Stimulated activated naive B cell treated with anti-CD40 and anti-IgM and Interleukin-4, amounts not matched to agents 10 μg/mL and 1 μg/mL and 100 μg/mL, for 72 hours (primary cell): ENCODE measurements at regions not wholly inside any gene's neighbourhood (a gene's known extent, or its start where the extent isn't known, plus 50 kb on each side); places are given as distances from the start of the nearest gene placed in this dataset.

ENCODE experiments used
- ATAC-seq, 2 donors: fragments of 150-1000 bp; cut with Tn5 transposase; replicated peaks; 2 replicates each; pipeline ENCODE4 v1.10.0; 2021; ENCODE audit warnings: moderate library complexity in 1 of 2
- DNase-seq: peaks from one replicate; pipeline ENCODE4 v3.0.0; 2021
- H3K27ac Mint-ChIP-seq: one replicate; pipeline ENCODE4 v1.8.0; 2022; ENCODE audit warnings: mild to moderate bottlenecking, mixed read lengths
- H3K27me3 Mint-ChIP-seq, 2 donors: one replicate each; pipeline ENCODE4 v1.8.0; 2022; ENCODE audit warnings: mixed read lengths in 2 of 2
- H3K36me3 Mint-ChIP-seq, 2 donors: one replicate each; pipeline ENCODE4 v1.8.0; 2022; ENCODE audit warnings: mixed read lengths in 2 of 2, mild to moderate bottlenecking in 1 of 2
- H3K4me1 Mint-ChIP-seq, 2 donors: one replicate each; pipeline ENCODE4 v1.8.0; 2022; ENCODE audit warnings: mixed read lengths in 2 of 2, mild to moderate bottlenecking in 1 of 2
- H3K4me3 Mint-ChIP-seq, 2 donors: one replicate each; pipeline ENCODE4 v1.8.0; 2022; ENCODE audit warnings: mild to moderate bottlenecking in 2 of 2, mixed read lengths in 2 of 2, moderate library complexity in 1 of 2
- H3K9me3 Mint-ChIP-seq, 2 donors: one replicate each; pipeline ENCODE4 v1.8.0; 2022; ENCODE audit warnings: mixed read lengths in 2 of 2, mild to moderate bottlenecking in 1 of 2

DNA sequence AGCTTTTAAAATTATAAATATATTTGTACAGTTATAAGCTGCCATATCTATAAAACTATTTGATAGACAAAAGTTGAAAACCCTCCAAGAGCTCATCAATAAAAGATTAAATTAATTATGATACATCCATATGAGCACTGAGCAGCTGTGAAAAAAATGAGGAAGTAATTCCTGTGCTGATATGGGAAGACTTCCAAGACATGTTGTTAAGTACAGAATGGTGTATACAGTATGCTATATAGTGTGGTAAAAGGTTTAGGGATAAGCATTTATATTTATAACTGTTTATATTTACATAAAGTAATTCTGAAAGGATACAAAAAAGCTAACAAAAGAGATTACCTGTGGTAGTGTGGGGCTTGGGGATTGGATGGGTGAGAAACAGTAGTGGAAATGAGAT is 92.8 kb upstream of the BMP2K start:
- Mint-ChIP-seq H3K36me3 (no peaks in the 10 kb centered on the region), H3K27me3 (no peaks in the 10 kb centered on the region)

GRCh38 chr4:78684325-78685079 is 91.6 kb upstream of the BMP2K start:
- Mint-ChIP-seq H3K4me3 (no peak overlapping the region), H3K9me3 (peaks cover 0 to 4% of the 10 kb centered on the region in 2 donors), H3K4me1 (peaks cover 0 to 3% of the 10 kb centered on the region in 2 donors), H3K27me3 (no peaks in the 10 kb centered on the region), H3K36me3 (no peaks in the 10 kb centered on the region), H3K27ac (no peak overlapping the region)
- DNase-seq, result no peak
- ATAC-seq, result no peak

More for the DNA sequence above, 92.8 kb upstream of the BMP2K start:
- DNase-seq (no peak), ATAC-seq (no peak)
- H3K9me3 Mint-ChIP-seq, result peaks cover 0 to 4% of the 10 kb centered on the region in 2 donors
- peaks cover 0 to 3% of the 10 kb centered on the region in 2 donors for H3K4me1 Mint-ChIP-seq
- H3K4me3 Mint-ChIP-seq, result no peak overlapping the region
- no peak overlapping the region for H3K27ac Mint-ChIP-seq

DNA sequence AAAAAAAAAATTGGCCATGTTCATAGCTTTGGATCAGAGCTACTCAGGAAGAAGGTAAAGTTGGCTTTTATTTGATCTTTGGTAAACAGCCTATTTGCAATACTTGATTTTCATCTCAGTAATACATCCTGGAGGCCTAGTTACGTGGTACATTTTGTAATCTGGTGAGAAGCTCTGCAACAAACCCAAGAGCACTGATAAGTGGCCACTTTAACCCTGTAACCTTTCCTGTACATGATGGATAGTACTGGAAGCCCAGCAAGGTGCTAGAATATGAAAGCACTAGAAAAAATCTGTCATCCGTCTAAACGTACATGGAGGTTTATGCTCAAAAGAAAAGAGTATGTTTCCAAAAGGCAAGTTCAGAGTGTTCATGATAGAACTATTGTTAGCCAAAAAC is 88.3 kb upstream of the BMP2K start:
- Mint-ChIP-seq H3K27ac (no peak overlapping the region), H3K4me1 (peaks cover 17 to 33% of the 10 kb centered on the region in 2 donors), H3K27me3 (no peaks in the 10 kb centered on the region), H3K4me3 (no peak overlapping the region), H3K9me3 (no peaks in the 10 kb centered on the region), H3K36me3 (no peaks in the 10 kb centered on the region)
- DNase-seq (no peak), ATAC-seq (no peak)

DNA sequence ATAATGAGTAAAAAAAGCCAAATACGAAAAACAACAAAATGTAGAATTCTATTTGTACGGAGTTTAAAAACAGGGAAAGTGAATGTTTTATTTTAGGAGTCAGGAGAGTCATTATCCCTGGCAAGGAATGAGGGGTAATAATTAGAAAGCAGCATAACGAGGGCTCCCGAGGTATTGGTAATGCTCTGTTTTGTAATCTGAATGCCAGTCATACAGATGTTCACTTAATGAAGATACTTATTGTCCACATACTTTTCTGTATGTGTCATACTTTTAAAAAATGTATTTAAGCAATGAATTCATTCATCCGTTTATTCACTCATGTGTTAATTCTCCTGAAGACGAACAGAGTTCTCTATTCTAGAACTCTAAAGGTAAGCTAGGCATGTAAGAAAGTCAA is 87.8 kb upstream of the BMP2K start:
- H3K27ac Mint-ChIP-seq, result no peak overlapping the region

DNA sequence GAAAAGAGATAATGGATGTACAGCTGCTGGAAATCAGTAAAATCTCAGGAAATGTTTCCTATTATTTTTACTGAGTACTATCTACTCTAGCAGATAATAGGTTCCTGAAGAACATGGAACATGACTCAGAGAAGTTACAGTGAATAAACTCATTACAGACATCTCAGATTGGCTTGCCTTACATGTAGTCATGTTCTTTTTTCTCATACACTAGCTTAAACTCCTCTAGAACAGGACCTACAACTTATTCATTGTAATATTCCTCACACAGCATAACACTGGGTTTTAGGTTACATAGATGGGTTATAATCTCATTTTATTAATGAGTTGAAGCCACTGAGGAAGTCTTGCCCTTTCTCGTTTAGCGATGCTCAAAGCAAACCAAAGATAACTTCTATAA is 86.9 kb upstream of the BMP2K start:
- Mint-ChIP-seq H3K4me1 (peaks cover 17 to 34% of the 10 kb centered on the region in 2 donors), H3K4me3 (no peak overlapping the region), H3K36me3 (no peaks in the 10 kb centered on the region), H3K27me3 (no peaks in the 10 kb centered on the region), H3K9me3 (no peaks in the 10 kb centered on the region), H3K27ac (no peak overlapping the region)
- no peak for DNase-seq
- no peak for ATAC-seq

More for the DNA sequence above, 87.8 kb upstream of the BMP2K start:
- Mint-ChIP-seq H3K4me1 (peaks cover 17 to 34% of the 10 kb centered on the region in 2 donors), H3K4me3 (no peak overlapping the region), H3K27me3 (no peaks in the 10 kb centered on the region), H3K36me3 (no peaks in the 10 kb centered on the region), H3K9me3 (no peaks in the 10 kb centered on the region)
- no peak for DNase-seq
- no peak for ATAC-seq

DNA sequence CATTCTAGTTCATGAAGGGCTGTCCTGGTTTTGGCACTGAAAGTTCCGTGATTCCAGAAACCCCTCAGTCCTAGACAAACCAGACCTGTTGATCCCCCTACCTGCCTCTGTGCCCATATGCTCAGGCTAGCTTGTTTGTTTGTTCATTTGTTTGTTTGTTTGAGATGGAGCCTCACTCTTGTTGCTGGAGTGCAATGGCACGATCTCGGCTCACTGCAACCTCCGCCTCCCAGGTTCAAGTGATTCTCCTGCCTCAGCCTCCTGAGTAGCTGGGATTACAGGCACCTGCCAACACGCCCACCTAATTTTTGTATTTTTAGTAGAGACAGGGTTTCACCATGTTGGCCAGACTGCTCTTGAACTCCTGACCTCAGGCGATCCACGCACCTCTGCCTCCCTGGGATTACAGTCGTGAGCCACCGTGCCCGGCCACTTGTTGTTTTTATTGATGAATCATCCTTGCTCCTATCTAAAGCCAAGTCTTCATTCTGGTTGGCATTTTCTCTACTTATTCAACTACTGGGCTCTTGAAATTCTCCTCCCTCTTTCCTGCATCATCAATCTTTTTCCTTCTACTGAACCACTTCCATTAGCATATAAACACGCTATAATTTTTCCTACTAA is 86.3 kb upstream of the BMP2K start:
- DNase-seq, result no peak
- Mint-ChIP-seq H3K27me3 (no peaks in the 10 kb centered on the region), H3K4me1 (peaks cover 17 to 34% of the 10 kb centered on the region in 2 donors), H3K4me3 (no peak overlapping the region), H3K27ac (no peak overlapping the region), H3K9me3 (no peaks in the 10 kb centered on the region), H3K36me3 (no peaks in the 10 kb centered on the region)
- no peak for ATAC-seq

- H3K27me3 Mint-ChIP-seq, result no peaks in the 10 kb centered on the region
- no peaks in the 10 kb centered on the region for H3K36me3 Mint-ChIP-seq
- no peaks in the 10 kb centered on the region for H3K9me3 Mint-ChIP-seq
- no peak overlapping the region for H3K4me3 Mint-ChIP-seq
- H3K27ac Mint-ChIP-seq, result peak overlapping the region; percentile 38
- peaks cover 17 to 34% of the 10 kb centered on the region in 2 donors for H3K4me1 Mint-ChIP-seq
- DNase-seq (no peak), ATAC-seq (peak; percentile 57 to 66)
These were observed 84.8 kb upstream of the BMP2K start for GRCh38 chr4:78691334-78691754.

- Mint-ChIP-seq H3K36me3 (no peaks in the 10 kb centered on the region), H3K4me3 (no peak overlapping the region), H3K4me1 (peaks cover 17 to 34% of the 10 kb centered on the region in 2 donors), H3K9me3 (no peaks in the 10 kb centered on the region), H3K27me3 (no peaks in the 10 kb centered on the region), H3K27ac (no peak overlapping the region)
- ATAC-seq (peak; percentile 90 to 94), DNase-seq (peak; percentile 8)
These were observed 84.0 kb upstream of the BMP2K start for GRCh38 chr4:78691971-78692821.

DNA sequence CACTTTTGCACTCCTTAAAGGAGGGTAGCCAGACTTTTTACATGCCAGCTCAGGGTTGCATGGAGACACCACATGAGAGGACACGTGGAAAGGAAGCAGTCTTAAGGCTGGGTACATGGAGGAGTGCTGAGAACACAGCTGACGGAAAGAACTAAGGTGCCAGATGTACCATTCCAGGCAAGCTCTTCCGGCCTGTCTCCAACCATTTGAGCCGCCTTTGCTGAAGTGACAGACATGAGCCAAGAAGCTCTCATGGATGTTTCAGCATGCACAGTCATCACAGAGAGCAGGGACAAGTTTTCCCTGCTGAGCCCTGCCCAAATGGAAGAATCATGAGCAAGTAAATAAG is 83.4 kb upstream of the BMP2K start:
- Mint-ChIP-seq H3K4me1 (peaks cover 17 to 34% of the 10 kb centered on the region in 2 donors), H3K9me3 (no peaks in the 10 kb centered on the region), H3K36me3 (no peaks in the 10 kb centered on the region), H3K4me3 (no peak overlapping the region), H3K27me3 (no peaks in the 10 kb centered on the region), H3K27ac (no peak overlapping the region)
- DNase-seq, result no peak
- ATAC-seq, result no peak

DNA sequence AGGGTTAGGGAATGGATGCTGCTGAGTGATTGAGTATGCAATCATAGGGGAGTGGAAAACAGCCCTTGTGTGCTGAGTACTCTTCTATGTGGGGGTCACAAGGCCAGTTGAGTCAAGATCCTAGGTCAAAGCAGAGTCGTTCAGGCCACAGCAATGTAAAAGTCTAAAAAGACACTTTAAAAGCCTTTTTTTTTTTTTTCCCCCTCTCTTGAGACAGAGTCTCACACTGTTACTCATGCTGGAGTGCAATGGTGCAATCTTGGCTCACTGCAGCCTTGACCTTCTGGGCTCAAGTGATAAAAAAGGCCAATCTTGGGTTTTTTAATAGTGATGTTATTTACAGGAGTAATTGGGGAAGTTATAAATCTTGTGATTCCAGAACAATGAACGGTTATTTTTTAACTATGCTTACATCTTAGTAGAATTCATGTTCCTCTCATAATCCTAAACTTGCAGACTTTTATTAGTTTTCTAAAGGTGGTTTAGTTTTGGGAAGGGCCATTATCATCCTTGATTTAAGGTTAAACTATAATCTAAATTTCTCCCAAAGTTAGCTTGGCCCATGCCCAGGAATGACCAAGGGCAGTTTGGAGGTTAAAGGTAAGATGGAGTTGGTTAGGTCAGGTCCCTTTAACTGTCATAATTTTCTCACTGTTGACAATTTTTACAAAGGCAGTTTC is 82.2 kb upstream of the BMP2K start:
- Mint-ChIP-seq H3K4me1 (peaks cover 17 to 34% of the 10 kb centered on the region in 2 donors), H3K36me3 (no peaks in the 10 kb centered on the region), H3K27ac (no peak overlapping the region), H3K9me3 (no peaks in the 10 kb centered on the region), H3K4me3 (no peak overlapping the region), H3K27me3 (no peaks in the 10 kb centered on the region)
- ATAC-seq, result no peak
- DNase-seq, result no peak

- no peaks in the 10 kb centered on the region for H3K27me3 Mint-ChIP-seq
- H3K36me3 Mint-ChIP-seq, result no peaks in the 10 kb centered on the region
- ATAC-seq, result no peak
- no peak overlapping the region for H3K27ac Mint-ChIP-seq
- H3K4me1 Mint-ChIP-seq, result peaks cover 17 to 34% of the 10 kb centered on the region in 2 donors
- no peak for DNase-seq
- H3K4me3 Mint-ChIP-seq, result no peak overlapping the region
- H3K9me3 Mint-ChIP-seq, result no peaks in the 10 kb centered on the region
These were observed 81.7 kb upstream of the BMP2K start for GRCh38 chr4:78694457-78694787.

- no peak overlapping the region for H3K4me3 Mint-ChIP-seq
- H3K36me3 Mint-ChIP-seq, result no peaks in the 10 kb centered on the region
- H3K9me3 Mint-ChIP-seq, result no peaks in the 10 kb centered on the region
- H3K4me1 Mint-ChIP-seq, result peaks cover 11 to 24% of the 10 kb centered on the region in 2 donors
- no peak for DNase-seq
- no peak for ATAC-seq
- no peaks in the 10 kb centered on the region for H3K27me3 Mint-ChIP-seq
- no peak overlapping the region for H3K27ac Mint-ChIP-seq
These were observed 80.2 kb upstream of the BMP2K start for GRCh38 chr4:78695910-78696309.

DNA sequence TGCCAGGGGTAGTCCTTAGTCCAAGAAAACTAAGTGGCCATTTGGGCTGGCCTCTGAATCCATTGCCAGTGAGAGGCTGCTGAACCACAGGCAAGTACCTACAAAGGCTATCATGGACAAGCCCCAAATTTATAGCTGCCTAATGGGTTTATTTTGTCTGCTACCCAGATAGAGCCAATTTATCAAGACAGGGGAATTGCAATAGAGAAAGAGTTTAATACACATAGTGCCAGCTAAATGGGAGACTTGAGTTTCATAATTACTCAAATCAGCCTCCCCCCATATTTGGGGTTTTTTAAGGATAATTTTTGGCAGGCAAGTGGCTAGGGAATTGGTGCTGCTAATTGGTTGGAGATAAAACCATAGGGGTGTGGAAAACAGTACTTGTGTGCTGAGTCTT is 73.1 kb upstream of the BMP2K start:
- no peak for ATAC-seq
- H3K4me3 Mint-ChIP-seq, result no peak overlapping the region
- DNase-seq, result no peak
- peaks cover 10 to 16% of the 10 kb centered on the region in 2 donors for H3K36me3 Mint-ChIP-seq
- peaks cover 11 to 31% of the 10 kb centered on the region in 2 donors for H3K4me1 Mint-ChIP-seq
- no peaks in the 10 kb centered on the region for H3K27me3 Mint-ChIP-seq
- H3K27ac Mint-ChIP-seq, result no peak overlapping the region
- peaks cover 0 to 14% of the 10 kb centered on the region in 2 donors for H3K9me3 Mint-ChIP-seq

DNA sequence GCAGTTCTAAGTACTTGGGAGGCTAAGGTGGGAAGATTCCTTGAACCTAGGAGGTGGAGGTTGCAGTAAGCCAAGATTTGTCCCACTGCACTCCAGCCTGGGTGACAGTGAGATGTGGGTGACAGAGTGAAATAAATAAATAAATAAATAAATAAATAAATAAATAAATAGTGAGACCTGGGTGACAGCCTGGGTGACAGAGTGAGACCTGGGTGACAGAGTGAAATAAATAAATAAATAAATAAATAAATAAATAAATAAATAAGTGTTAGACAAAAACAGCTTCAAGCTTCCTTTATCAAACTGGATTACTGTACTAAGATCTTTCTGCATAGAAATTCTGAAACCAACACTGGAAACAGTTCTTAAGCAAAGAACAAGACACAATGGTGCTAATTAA is 71.8 kb upstream of the BMP2K start:
- DNase-seq (no peak), ATAC-seq (no peak)
- H3K27me3 Mint-ChIP-seq, result no peaks in the 10 kb centered on the region
- H3K9me3 Mint-ChIP-seq, result peaks cover 0 to 14% of the 10 kb centered on the region in 2 donors
- peaks cover 10 to 16% of the 10 kb centered on the region in 2 donors for H3K36me3 Mint-ChIP-seq
- H3K4me1 Mint-ChIP-seq, result peaks cover 11 to 31% of the 10 kb centered on the region in 2 donors
- no peak overlapping the region for H3K4me3 Mint-ChIP-seq
- no peak overlapping the region for H3K27ac Mint-ChIP-seq
